K562 (cell line): ENCODE measurements at regions not wholly inside any gene's neighbourhood (a gene's known extent, or its start where the extent isn't known, plus 50 kb on each side); places are given as distances from the start of the nearest gene placed in this dataset.

ENCODE experiments used
- ATAC-seq: fragments of 200-7000 bp; cut with Tn5 transposase; 3 replicates; pipeline ENCODE4 v1.9.1; 2020; ENCODE audit warnings: moderate library complexity
- BruUV-seq: library from RNA; stranded (reverse); fragments of 400-500 nt; replicated peaks from 2 replicates; lab custom pipeline; 2021; lab: Mats Ljungman, UMichigan
- CTCF ChIA-PET: fragments of 300-600 bp; formaldehyde crosslinking; extraction: SDS; loops from one replicate; lab custom pipeline; 2021; ENCODE audit warnings: low intra/inter-chr PET ratio; lab: Yijun Ruan, JAX
- POLR2A ChIA-PET: fragments of 300-600, 350-650 bp; sonication (Branson Sonifier 250); formaldehyde crosslinking; extraction: SDS; loops from one replicate; lab custom pipeline; 2021; ENCODE audit warnings: antibody characterized with exemption, inconsistent platforms; lab: Yijun Ruan, JAX
- DNase-seq, 4 experiments: peaks; one replicate each; pipeline versions ENCODE4 v3.0.0 to v3.0.0-alpha.2; 2011 to 2018; ENCODE audit warnings: low spot score in 3 of 4, mixed read lengths in 3 of 4; ENCODE audit errors: extremely low read depth in 1 of 4
- FAIRE-seq: peaks from 2 replicates; lab custom pipeline; 2011; peaks lifted over from hg19 to GRCh38; lab: Jason Lieb, UNC
- H2AFZ ChIP-seq: 2 replicates; pipeline ENCODE4 v1.6.0; 2011; ENCODE audit warnings: low read depth, low read length, control low read depth, inconsistent platforms
- H3K27ac ChIP-seq: fragments of 200-600 bp; 3 replicates; pipeline ENCODE4 v1.8.0; 2011; ENCODE audit warnings: low read depth, mild to moderate bottlenecking, control low read depth, inconsistent platforms, low read length, moderate library complexity, mixed read lengths; ENCODE audit errors: extremely low read depth
- H3K27me3 ChIP-seq, 2 experiments: fragments of 300-600 bp in 1 of 2; 2 replicates in 1 of 2; 3 replicates in 1 of 2; pipeline versions ENCODE4 v1.6.0 to v1.8.0; 2011; ENCODE audit warnings: inconsistent platforms in 2 of 2, low read length in 2 of 2, mild to moderate bottlenecking in 1 of 2, mixed read lengths in 1 of 2, moderate library complexity in 1 of 2; ENCODE audit not compliant: control insufficient read depth in 2 of 2, insufficient read depth in 2 of 2
- H3K36me3 ChIP-seq: fragments of 300-600 bp; 3 replicates; pipeline ENCODE4 v1.8.0; 2011; ENCODE audit warnings: mild to moderate bottlenecking, low read length, inconsistent platforms; ENCODE audit not compliant: control insufficient read depth, insufficient read depth
- H3K4me1 ChIP-seq, 2 experiments: fragments of 200-600 bp in 1 of 2; replicated peaks in 1 of 2; 2 replicates in 1 of 2; 3 replicates in 1 of 2; pipeline versions ENCODE4 v1.5.1 to v1.8.0; 2011; ENCODE audit warnings: inconsistent platforms in 2 of 2, low read length in 2 of 2, mild to moderate bottlenecking in 1 of 2, mixed read lengths in 1 of 2, moderate library complexity in 1 of 2; ENCODE audit not compliant: control insufficient read depth in 2 of 2, insufficient read depth in 2 of 2
- H3K4me2 ChIP-seq: 2 replicates; pipeline ENCODE4 v1.6.1; 2011; ENCODE audit warnings: low read length, control low read depth, inconsistent platforms, mixed read lengths; ENCODE audit not compliant: insufficient read depth
- H3K4me3 ChIP-seq: fragments of 200-600 bp; sonication (generic), shearing (Covaris generic); 2 replicates; pipeline ENCODE4 v1.5.1; 2016; ENCODE audit warnings: control low read depth, inconsistent platforms
- H3K79me2 ChIP-seq: fragments of 200-600 bp; 3 replicates; pipeline ENCODE4 v1.8.0; 2011; ENCODE audit warnings: low read length, inconsistent platforms; ENCODE audit not compliant: control insufficient read depth, insufficient read depth
- H3K9ac ChIP-seq, 2 experiments: 2 replicates each; pipeline versions ENCODE4 v1.6.0 to v1.6.1; 2011; ENCODE audit warnings: low read depth in 2 of 2, low read length in 2 of 2, control low read depth in 1 of 2, inconsistent platforms in 1 of 2, mild to moderate bottlenecking in 1 of 2, mixed read lengths in 1 of 2; ENCODE audit not compliant: insufficient read depth in 1 of 2
- H3K9me1 ChIP-seq: one replicate; pipeline ENCODE4 v1.6.0; 2011; ENCODE audit warnings: inconsistent platforms, mild to moderate bottlenecking, low read length, moderate library complexity; ENCODE audit not compliant: control insufficient read depth, insufficient read depth
- H3K9me3 ChIP-seq: replicated peaks from 2 replicates; pipeline ENCODE4 v1.5.1; 2011; ENCODE audit warnings: low read depth, low read length, inconsistent platforms; ENCODE audit not compliant: control insufficient read depth, insufficient read depth
- H4K20me1 ChIP-seq: replicated peaks from 2 replicates; pipeline ENCODE4 v1.6.1; 2011; ENCODE audit warnings: low read length, inconsistent platforms, mixed read lengths; ENCODE audit not compliant: control insufficient read depth, insufficient read depth
- ARNT ChIP-seq, 2 experiments: fragments of 450-650 bp; IDR thresholded peaks; 2 replicates each; pipeline ENCODE4 v1.6.1; 2016; ENCODE audit warnings: mild to moderate bottlenecking in 1 of 2
- CHD4 ChIP-seq: fragments of 200-600 bp; sonication (generic); IDR thresholded peaks from 3 replicates; pipeline ENCODE4 v1.6.1; 2012; ENCODE audit warnings: low read depth, mild to moderate bottlenecking, mixed read lengths, low read length, inconsistent platforms; ENCODE audit not compliant: insufficient read depth, insufficient replicate concordance, poor library complexity, severe bottlenecking
- CTCF ChIP-seq, 3 experiments: IDR thresholded peaks in 2 of 3; conservative IDR thresholded peaks in 1 of 3; 2 replicates each; pipeline ENCODE4 v1.5.1; 2011 to 2012; ENCODE audit warnings: low read length in 3 of 3, mild to moderate bottlenecking in 3 of 3, control low read depth in 2 of 3, improper control_type of control experiment in 1 of 3, inconsistent platforms in 1 of 3, low read depth in 1 of 3, mixed read lengths in 1 of 3, moderate library complexity in 1 of 3; ENCODE audit not compliant: insufficient read depth in 2 of 3
- FOXJ3 ChIP-seq: sonication (generic); formaldehyde crosslinking; IDR thresholded peaks from 2 replicates; pipeline ENCODE4 v1.4.0; 2020; ENCODE audit warnings: mild to moderate bottlenecking, missing genetic modification reagents
- GATA2 ChIP-seq: sonication (generic); formaldehyde crosslinking; IDR thresholded peaks from 2 replicates; pipeline ENCODE4 v1.4.0; 2020; ENCODE audit warnings: mild to moderate bottlenecking, missing genetic modification reagents
- PPARD ChIP-seq: fragments of 250-450 bp; sonication (Bioruptor Pico); IDR thresholded peaks from 2 replicates; pipeline ENCODE4 v1.8.0; 2022; ENCODE audit warnings: inconsistent platforms, mild to moderate bottlenecking, moderate library complexity
- RBM17 ChIP-seq: fragments of 200-400 bp; formaldehyde crosslinking; IDR thresholded peaks from 2 replicates; pipeline ENCODE4 v1.6.1; 2017; ENCODE audit warnings: low read depth, mild to moderate bottlenecking, low read length, borderline replicate concordance
- SNAPC5 ChIP-seq: fragments of 250-450 bp; sonication (Bioruptor Pico); IDR thresholded peaks from 2 replicates; pipeline ENCODE4 v1.8.0; 2021; ENCODE audit warnings: moderate library complexity, mild to moderate bottlenecking, inconsistent platforms
- ZNF354B ChIP-seq: fragments of 250-450 bp; sonication (Bioruptor Pico); IDR thresholded peaks from 2 replicates; pipeline ENCODE4 v1.4.0; 2020
- WGBS: fragments of 100-300 bp; shearing (Covaris generic); methylation state at CpG from one replicate; pipeline ENCODE4 v1.1.6; 2016; ENCODE audit warnings: low coverage, mixed read lengths; ENCODE audit not compliant: insufficient coverage; ENCODE audit errors: missing lambda C conversion rate; 5-methylcytosine and 5-hydroxymethylcytosine counted together
- in situ Hi-C: fragments of 300-500 bp; cut with MboI; formaldehyde crosslinking; loops from 4 replicates; pipeline ENCODE4 v1.15.0; 2018; ENCODE audit warnings: inconsistent platforms, mixed read lengths
- intact Hi-C: fragments of 100-400 bp; cut with micrococcal nuclease; formaldehyde crosslinking; loops from 2 replicates; pipeline ENCODE4 v1.14.2; 2022
- TF ChIP-seq, protein P1 (sequence below): fragments of 450-650 bp; IDR thresholded peaks from 2 replicates; pipeline ENCODE4 v1.6.1; 2017; ENCODE audit warnings: antibody characterized with exemption, mild to moderate bottlenecking

- ATAC-seq = no peak
Measured at GRCh38 chr6:23269436-23269835, 700.1 kb downstream of the HDGFL1 start.

DNA sequence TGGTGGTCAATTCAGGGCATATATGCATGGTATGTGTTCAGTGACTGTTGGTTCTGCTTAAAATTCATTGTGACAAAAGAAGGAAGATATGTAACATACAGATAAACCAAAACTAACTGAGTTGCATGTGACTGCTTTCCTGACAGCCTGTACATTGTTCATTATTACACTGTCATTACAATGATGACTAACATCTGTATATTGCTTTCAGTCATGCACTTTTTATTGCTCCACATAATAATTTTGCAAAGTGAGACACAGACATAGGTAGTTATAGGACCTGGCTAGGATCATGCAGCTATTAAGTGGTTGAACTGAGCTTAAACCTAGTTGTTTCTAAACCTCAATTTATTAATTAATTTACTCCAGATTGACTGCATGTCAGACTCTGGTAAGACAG lies 703.2 kb downstream of the HDGFL1 start:
- no peaks in the 10 kb centered on the region for H3K79me2 ChIP-seq
- no TSS peak for BruUV-seq
- CTCF ChIA-PET = no interaction called here
- intact Hi-C loops (no loop called here), in situ Hi-C loops (no loop called here)
- H3K4me1 ChIP-seq = no peaks in the 10 kb centered on the region
- no peaks in the 10 kb centered on the region for H3K27me3 ChIP-seq
- H4K20me1 ChIP-seq = no peaks in the 10 kb centered on the region
- H3K9me3 ChIP-seq = no peaks in the 10 kb centered on the region
- no peak overlapping the region for H3K4me3 ChIP-seq
- POLR2A ChIA-PET = no interaction called here
- no peaks in the 10 kb centered on the region for H3K9me1 ChIP-seq
- DNase-seq (no peak), FAIRE-seq (no peak), ATAC-seq (no peak)
- H3K36me3 ChIP-seq = no peaks in the 10 kb centered on the region
- H3K27ac ChIP-seq = no peak overlapping the region
- H3K4me2 ChIP-seq = no peak overlapping the region
- H3K9ac ChIP-seq = no peak overlapping the region
- H2AFZ ChIP-seq = no peak overlapping the region
- TF ChIP-seq ZNF354B (CRISPR knock-in tag) = no peak
- no peak for TF ChIP-seq CTCF (IDR thresholded peaks at IDR 0.05 in 2 of 3, conservative IDR thresholded peaks at IDR 0.05 in 1 of 3; ENCODE audit: insufficient read depth in 2 of 3, low read depth in 1 of 3, low read length in 3 of 3)
- TF ChIP-seq, protein P1, sequence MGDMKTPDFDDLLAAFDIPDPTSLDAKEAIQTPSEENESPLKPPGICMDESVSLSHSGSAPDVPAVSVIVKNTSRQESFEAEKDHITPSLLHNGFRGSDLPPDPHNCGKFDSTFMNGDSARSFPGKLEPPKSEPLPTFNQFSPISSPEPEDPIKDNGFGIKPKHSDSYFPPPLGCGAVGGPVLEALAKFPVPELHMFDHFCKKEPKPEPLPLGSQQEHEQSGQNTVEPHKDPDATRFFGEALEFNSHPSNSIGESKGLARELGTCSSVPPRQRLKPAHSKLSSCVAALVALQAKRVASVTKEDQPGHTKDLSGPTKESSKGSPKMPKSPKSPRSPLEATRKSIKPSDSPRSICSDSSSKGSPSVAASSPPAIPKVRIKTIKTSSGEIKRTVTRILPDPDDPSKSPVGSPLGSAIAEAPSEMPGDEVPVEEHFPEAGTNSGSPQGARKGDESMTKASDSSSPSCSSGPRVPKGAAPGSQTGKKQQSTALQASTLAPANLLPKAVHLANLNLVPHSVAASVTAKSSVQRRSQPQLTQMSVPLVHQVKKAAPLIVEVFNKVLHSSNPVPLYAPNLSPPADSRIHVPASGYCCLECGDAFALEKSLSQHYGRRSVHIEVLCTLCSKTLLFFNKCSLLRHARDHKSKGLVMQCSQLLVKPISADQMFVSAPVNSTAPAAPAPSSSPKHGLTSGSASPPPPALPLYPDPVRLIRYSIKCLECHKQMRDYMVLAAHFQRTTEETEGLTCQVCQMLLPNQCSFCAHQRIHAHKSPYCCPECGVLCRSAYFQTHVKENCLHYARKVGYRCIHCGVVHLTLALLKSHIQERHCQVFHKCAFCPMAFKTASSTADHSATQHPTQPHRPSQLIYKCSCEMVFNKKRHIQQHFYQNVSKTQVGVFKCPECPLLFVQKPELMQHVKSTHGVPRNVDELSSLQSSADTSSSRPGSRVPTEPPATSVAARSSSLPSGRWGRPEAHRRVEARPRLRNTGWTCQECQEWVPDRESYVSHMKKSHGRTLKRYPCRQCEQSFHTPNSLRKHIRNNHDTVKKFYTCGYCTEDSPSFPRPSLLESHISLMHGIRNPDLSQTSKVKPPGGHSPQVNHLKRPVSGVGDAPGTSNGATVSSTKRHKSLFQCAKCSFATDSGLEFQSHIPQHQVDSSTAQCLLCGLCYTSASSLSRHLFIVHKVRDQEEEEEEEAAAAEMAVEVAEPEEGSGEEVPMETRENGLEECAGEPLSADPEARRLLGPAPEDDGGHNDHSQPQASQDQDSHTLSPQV = no peak
- TF ChIP-seq RBM17 = no peak
- no peak for TF ChIP-seq PPARD (CRISPR knock-in tag)
- TF ChIP-seq GATA2 (CRISPR knock-in tag) = no peak
- TF ChIP-seq FOXJ3 = no peak

More at GRCh38 chr6:23269436-23269835, 700.1 kb downstream of the HDGFL1 start:
- CTCF ChIA-PET = no interaction called here
- Histone ChIP-seq H3K27me3 (no peaks in the 10 kb centered on the region), H3K4me3 (no peak overlapping the region), H3K4me1 (no peaks in the 10 kb centered on the region), H3K36me3 (no peaks in the 10 kb centered on the region), H3K79me2 (no peaks in the 10 kb centered on the region), H2AFZ (no peak overlapping the region), H4K20me1 (no peaks in the 10 kb centered on the region), H3K9ac (no peak overlapping the region), H3K27ac (no peak overlapping the region), H3K4me2 (no peak overlapping the region), H3K9me1 (no peaks in the 10 kb centered on the region), H3K9me3 (no peaks in the 10 kb centered on the region)
- no peak for DNase-seq
- intact Hi-C loops = no loop called here
- no peak for FAIRE-seq
- in situ Hi-C loops = no loop called here
- TF ChIP-seq CHD4 = no peak
- no peak for TF ChIP-seq SNAPC5 (CRISPR knock-in tag)
- TF ChIP-seq ARNT (IDR thresholded peaks at IDR 0.05) = no peak
- 0% methylated on average over 3 of the region's 3 CpGs for WGBS
- POLR2A ChIA-PET = no interaction called here
- no TSS peak for BruUV-seq
